ENCODE measurements at regions not wholly inside any gene's neighbourhood (a gene's known extent, or its start where the extent isn't known, plus 50 kb on each side); places are given as distances from the start of the nearest gene placed in this dataset.

- intact Hi-C loops (cut with DNase I) = no loop called here
- no peak for ATAC-seq
Observed at GRCh38 chr12:107247650-107248049, 154.3 kb upstream of the CRY1 start.

GRCh38 chr12:107248187-107248586 lies 154.8 kb upstream of the CRY1 start:
- no peak for TF ChIP-seq CTCF (IDR thresholded peaks at IDR 0.05)
- ATAC-seq (no peak), DNase-seq (no peak)
- intact Hi-C loops (cut with DNase I) = no loop called here
- Histone ChIP-seq H3K36me3 (no peaks in the 10 kb centered on the region), H3K4me3 (no peak overlapping the region), H3K27ac (no peak overlapping the region), H3K27me3 (peaks cover 0 to 21% of the 10 kb centered on the region in 2 donors), H3K9me3 (no peaks in the 10 kb centered on the region), H3K4me1 (no peaks in the 10 kb centered on the region)

More at GRCh38 chr12:107247650-107248049, 154.3 kb upstream of the CRY1 start:
- H3K4me1 ChIP-seq = no peaks in the 10 kb centered on the region
- H3K9me3 ChIP-seq = no peaks in the 10 kb centered on the region
- peaks cover 0 to 26% of the 10 kb centered on the region in 2 donors for H3K27me3 ChIP-seq
- H3K36me3 ChIP-seq = no peaks in the 10 kb centered on the region
- DNase-seq = no peak
- TF ChIP-seq CTCF (IDR thresholded peaks at IDR 0.05) = no peak
- H3K4me3 ChIP-seq = no peak overlapping the region
- no peak overlapping the region for H3K27ac ChIP-seq

- no peak for TF ChIP-seq CTCF (IDR thresholded peaks at IDR 0.05)
Observed at GRCh38 chr12:107251288-107251687, 157.9 kb upstream of the CRY1 start.

GRCh38 chr12:107253361-107253760 lies 160.0 kb upstream of the CRY1 start:
- peaks cover 0 to 5% of the 10 kb centered on the region in 2 donors for H3K27me3 ChIP-seq
- no peak for TF ChIP-seq CTCF (IDR thresholded peaks at IDR 0.05)
- H3K4me3 ChIP-seq = no peak overlapping the region
- H3K27ac ChIP-seq = no peak overlapping the region
- H3K4me1 ChIP-seq = no peaks in the 10 kb centered on the region
- H3K9me3 ChIP-seq = no peaks in the 10 kb centered on the region
- no peak for ATAC-seq
- no peaks in the 10 kb centered on the region for H3K36me3 ChIP-seq
- intact Hi-C loops (cut with DNase I) = no loop called here
- DNase-seq = no peak

More at GRCh38 chr12:107251288-107251687, 157.9 kb upstream of the CRY1 start:
- Histone ChIP-seq H3K36me3 (no peaks in the 10 kb centered on the region), H3K27me3 (peaks cover 0 to 12% of the 10 kb centered on the region in 2 donors), H3K9me3 (no peaks in the 10 kb centered on the region), H3K4me3 (no peak overlapping the region), H3K4me1 (no peaks in the 10 kb centered on the region), H3K27ac (no peak overlapping the region)
- intact Hi-C loops (cut with DNase I) = no loop called here
- ATAC-seq (no peak), DNase-seq (no peak)

- intact Hi-C loops (cut with DNase I) = no loop called here
- Histone ChIP-seq H3K4me3 (no peak overlapping the region), H3K4me1 (no peaks in the 10 kb centered on the region), H3K36me3 (no peaks in the 10 kb centered on the region), H3K9me3 (no peaks in the 10 kb centered on the region), H3K27me3 (peaks cover 0 to 5% of the 10 kb centered on the region in 2 donors), H3K27ac (no peak overlapping the region)
- DNase-seq (no peak), ATAC-seq (no peak)
- TF ChIP-seq CTCF (IDR thresholded peaks at IDR 0.05) = no peak
Observed at GRCh38 chr12:107254258-107254856, 161.0 kb upstream of the CRY1 start.

Measured in left lung (tissue), 4 donors.